SKM-1 (cell line): ENCODE measurements at regions not wholly inside any gene's neighbourhood (a gene's known extent, or its start where the extent isn't known, plus 50 kb on each side); places are given as distances from the start of the nearest gene placed in this dataset.

Experiments used
- DNase-seq: peaks from one replicate; lab custom pipeline; 2025; ENCODE audit not compliant: unreplicated experiment; lab: John Stamatoyannopoulos, UW

GRCh38 chr4:11900359-11900758, 471.7 kb upstream of the HS3ST1 start:
- DNase-seq: no peak

GRCh38 chr4:11898796-11899195, 470.1 kb upstream of the HS3ST1 start:
- no peak for DNase-seq

GRCh38 chr4:11895766-11896165, 467.1 kb upstream of the HS3ST1 start:
- DNase-seq: no peak

- no peak for DNase-seq
Measured at GRCh38 chr4:11894977-11895376, 466.3 kb upstream of the HS3ST1 start.

- DNase-seq: no peak
Measured at GRCh38 chr4:11894221-11894620, 465.5 kb upstream of the HS3ST1 start.

- no peak for DNase-seq
Measured at GRCh38 chr4:11889099-11889498, 460.4 kb upstream of the HS3ST1 start.

- DNase-seq: no peak
Measured at GRCh38 chr4:11881947-11882346, 453.3 kb upstream of the HS3ST1 start.

GRCh38 chr4:11881364-11881763, 452.7 kb upstream of the HS3ST1 start:
- DNase-seq: no peak

- DNase-seq: no peak
Measured at GRCh38 chr4:11878241-11878640, 449.5 kb upstream of the HS3ST1 start.

GRCh38 chr4:11876104-11876503, 447.4 kb upstream of the HS3ST1 start:
- no peak for DNase-seq

GRCh38 chr4:11869191-11869870, 440.6 kb upstream of the HS3ST1 start:
- DNase-seq: no peak

- DNase-seq: no peak
Measured at GRCh38 chr4:11866391-11866790, 437.7 kb upstream of the HS3ST1 start.

GRCh38 chr4:11860996-11861395, 432.3 kb upstream of the HS3ST1 start:
- DNase-seq: no peak

- no peak for DNase-seq
Measured at GRCh38 chr4:11857881-11858280, 429.2 kb upstream of the HS3ST1 start.

- no peak for DNase-seq
Measured at GRCh38 chr4:11847167-11847566, 418.5 kb upstream of the HS3ST1 start.

GRCh38 chr4:11843927-11844326, 415.2 kb upstream of the HS3ST1 start:
- no peak for DNase-seq

GRCh38 chr4:11843340-11843739, 414.6 kb upstream of the HS3ST1 start:
- no peak for DNase-seq

GRCh38 chr4:11842620-11843263, 414.0 kb upstream of the HS3ST1 start:
- DNase-seq: no peak

- no peak for DNase-seq
Measured at GRCh38 chr4:11839889-11840288, 411.2 kb upstream of the HS3ST1 start.

GRCh38 chr4:11831739-11832138, 403.0 kb upstream of the HS3ST1 start:
- no peak for DNase-seq

GRCh38 chr4:11824566-11824965, 395.9 kb upstream of the HS3ST1 start:
- peak; percentile 78 for DNase-seq

- no peak for DNase-seq
Measured at GRCh38 chr4:11821772-11822430, 393.2 kb upstream of the HS3ST1 start.
